Liver (tissue), 8 donors: ENCODE measurements at regions not wholly inside any gene's neighbourhood (a gene's known extent, or its start where the extent isn't known, plus 50 kb on each side); places are given as distances from the start of the nearest gene placed in this dataset.

Experiments
- DNase-seq: peaks from one replicate; pipeline ENCODE4 v3.0.0-alpha.2; 2017; ENCODE audit warnings: low spot score
- H3K27ac ChIP-seq, 2 donors: one replicate each; pipeline ENCODE4 v1.7.0; 2013; ENCODE audit warnings: inconsistent platforms in 2 of 2, low read length in 2 of 2, control low read depth in 1 of 2, low read depth in 1 of 2, mild to moderate bottlenecking in 1 of 2
- H3K27me3 ChIP-seq, 4 donors: one replicate each; pipeline versions ENCODE4 v1.6.1 to v1.7.0; 2013; ENCODE audit warnings: low read length in 3 of 4, inconsistent platforms in 1 of 4, mild to moderate bottlenecking in 1 of 4, moderate library complexity in 1 of 4; ENCODE audit not compliant: control insufficient read depth in 4 of 4, insufficient read depth in 4 of 4
- H3K36me3 ChIP-seq, 4 donors: one replicate each; pipeline versions ENCODE4 v1.6.1 to v1.7.0; 2013; ENCODE audit warnings: low read length in 3 of 4, mild to moderate bottlenecking in 3 of 4, low read depth in 1 of 4, moderate library complexity in 1 of 4; ENCODE audit not compliant: control insufficient read depth in 4 of 4, insufficient read depth in 3 of 4
- H3K4me1 ChIP-seq, 4 donors: one replicate each; pipeline versions ENCODE4 v1.6.1 to v1.7.0; 2013; ENCODE audit warnings: low read length in 3 of 4, mild to moderate bottlenecking in 3 of 4, moderate library complexity in 1 of 4; ENCODE audit not compliant: control insufficient read depth in 4 of 4, insufficient read depth in 4 of 4
- H3K4me3 ChIP-seq, 3 donors: one replicate each; pipeline versions ENCODE4 v1.6.1 to v1.7.0; 2013; ENCODE audit warnings: low read length in 3 of 3, control low read depth in 1 of 3, low read depth in 1 of 3, mild to moderate bottlenecking in 1 of 3
- H3K9ac ChIP-seq, 2 donors: one replicate each; pipeline ENCODE4 v1.7.0; 2013; ENCODE audit warnings: low read length in 2 of 2, mild to moderate bottlenecking in 2 of 2, moderate library complexity in 2 of 2, control low read depth in 1 of 2, low read depth in 1 of 2
- H3K9me3 ChIP-seq, 4 donors: one replicate each; pipeline versions ENCODE4 v1.6.1 to v1.7.0; 2013; ENCODE audit warnings: low read length in 3 of 4; ENCODE audit not compliant: control insufficient read depth in 4 of 4
- EGR1 ChIP-seq, 2 donors: IDR thresholded peaks; 2 replicates each; pipeline ENCODE4 v1.6.1; 2016 to 2018; ENCODE audit warnings: antibody characterized with exemption in 2 of 2, low read depth in 2 of 2
- FOXA2 ChIP-seq: IDR thresholded peaks from 2 replicates; pipeline ENCODE4 v1.6.1; 2016; ENCODE audit warnings: antibody characterized with exemption
- GABPA ChIP-seq, 2 donors: IDR thresholded peaks in 1 of 2; conservative IDR thresholded peaks in 1 of 2; 2 replicates each; pipeline ENCODE4 v1.6.1; 2016; ENCODE audit warnings: antibody characterized with exemption in 2 of 2, mild to moderate bottlenecking in 1 of 2, moderate library complexity in 1 of 2
- HNF4A ChIP-seq, 2 donors: conservative IDR thresholded peaks; 2 replicates each; pipeline ENCODE4 v1.6.1; 2016; ENCODE audit warnings: antibody characterized with exemption in 2 of 2, mild to moderate bottlenecking in 2 of 2
- HNF4G ChIP-seq: IDR thresholded peaks from 2 replicates; pipeline ENCODE4 v1.6.1; 2016; ENCODE audit warnings: antibody characterized with exemption
- NR2F2 ChIP-seq: IDR thresholded peaks from 2 replicates; pipeline ENCODE4 v1.6.1; 2016; ENCODE audit warnings: antibody characterized with exemption
- RAD21 ChIP-seq, 2 donors: IDR thresholded peaks; 2 replicates each; pipeline ENCODE4 v1.6.1; 2016; ENCODE audit warnings: antibody characterized with exemption in 2 of 2, mild to moderate bottlenecking in 2 of 2
- RXRA ChIP-seq, 2 donors: IDR thresholded peaks; 2 replicates each; pipeline ENCODE4 v1.6.1; 2017 to 2018; ENCODE audit warnings: antibody characterized with exemption in 2 of 2, mild to moderate bottlenecking in 1 of 2
- TAF1 ChIP-seq: conservative IDR thresholded peaks from 2 replicates; pipeline ENCODE4 v1.6.1; 2016; ENCODE audit warnings: antibody characterized with exemption, mild to moderate bottlenecking
- WGBS: extraction: QIAGEN DNeasy Blood & Tissue Kit; methylation state at CpG from one replicate; pipeline ENCODE4 v1.1.7; 2013; 5-methylcytosine and 5-hydroxymethylcytosine counted together
- TF ChIP-seq, protein P1 (sequence below): fragments of 150-350 bp; IDR thresholded peaks from 2 replicates; pipeline ENCODE4 v1.5.1; 2017; ENCODE audit warnings: improper control_type of control experiment, low read depth, low read length; ENCODE audit not compliant: missing input control
- TF ChIP-seq, protein P2 (sequence below): IDR thresholded peaks from 2 replicates; pipeline ENCODE4 v1.6.1; 2016; ENCODE audit warnings: antibody characterized with exemption, mild to moderate bottlenecking
- TF ChIP-seq, protein P3 (sequence below): IDR thresholded peaks from 2 replicates; pipeline ENCODE4 v1.6.1; 2016; ENCODE audit warnings: antibody characterized with exemption
- donor health status: healthy.
- donor health status: healthy.
- donor health status: healthy.
- donor health status: healthy.
- donor health status: healthy.

DNA sequence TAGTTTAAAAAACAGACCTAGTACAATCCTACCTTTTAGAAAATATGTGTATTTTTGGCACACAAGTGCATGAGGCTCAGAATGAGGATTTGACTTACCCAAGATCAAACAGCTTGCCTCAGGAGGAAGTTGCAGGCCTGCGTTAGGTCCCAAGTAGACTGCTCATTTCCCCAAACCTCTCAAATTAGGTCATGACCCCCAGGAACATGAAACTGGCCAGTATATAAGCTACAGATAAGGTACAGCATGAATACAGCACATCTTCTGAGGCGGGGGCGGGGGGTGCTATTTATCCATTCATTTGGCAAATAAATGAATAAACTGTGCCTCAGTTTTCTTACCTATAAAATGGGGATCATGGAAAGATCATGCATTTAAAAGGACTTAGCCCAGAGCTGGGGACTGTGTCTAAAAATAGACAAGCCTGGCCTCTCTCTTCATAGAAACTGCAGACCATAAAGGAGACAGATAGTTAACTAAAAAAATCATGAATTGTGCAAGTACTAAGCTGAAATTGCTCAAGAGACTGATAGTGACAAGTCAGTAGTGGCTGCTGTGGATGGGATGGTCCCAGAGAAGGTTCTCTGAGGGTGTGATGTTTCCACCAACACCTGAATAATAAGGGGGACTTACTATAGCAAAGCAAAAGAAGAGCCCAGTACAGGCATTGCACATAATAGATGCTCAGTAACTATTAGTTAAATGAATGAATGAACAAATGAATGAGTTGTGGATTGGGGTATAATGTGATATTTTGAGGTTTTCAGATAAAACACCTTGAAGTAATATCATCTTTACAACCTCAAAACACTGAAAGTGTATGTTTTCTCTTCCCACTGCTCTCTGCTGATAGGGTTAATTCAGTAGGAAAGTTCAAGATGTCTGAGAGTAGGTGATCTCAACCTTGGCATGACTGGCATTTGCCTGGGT, 258.5 kb upstream of the PROK2 start (continued):
- TF ChIP-seq, protein P1, sequence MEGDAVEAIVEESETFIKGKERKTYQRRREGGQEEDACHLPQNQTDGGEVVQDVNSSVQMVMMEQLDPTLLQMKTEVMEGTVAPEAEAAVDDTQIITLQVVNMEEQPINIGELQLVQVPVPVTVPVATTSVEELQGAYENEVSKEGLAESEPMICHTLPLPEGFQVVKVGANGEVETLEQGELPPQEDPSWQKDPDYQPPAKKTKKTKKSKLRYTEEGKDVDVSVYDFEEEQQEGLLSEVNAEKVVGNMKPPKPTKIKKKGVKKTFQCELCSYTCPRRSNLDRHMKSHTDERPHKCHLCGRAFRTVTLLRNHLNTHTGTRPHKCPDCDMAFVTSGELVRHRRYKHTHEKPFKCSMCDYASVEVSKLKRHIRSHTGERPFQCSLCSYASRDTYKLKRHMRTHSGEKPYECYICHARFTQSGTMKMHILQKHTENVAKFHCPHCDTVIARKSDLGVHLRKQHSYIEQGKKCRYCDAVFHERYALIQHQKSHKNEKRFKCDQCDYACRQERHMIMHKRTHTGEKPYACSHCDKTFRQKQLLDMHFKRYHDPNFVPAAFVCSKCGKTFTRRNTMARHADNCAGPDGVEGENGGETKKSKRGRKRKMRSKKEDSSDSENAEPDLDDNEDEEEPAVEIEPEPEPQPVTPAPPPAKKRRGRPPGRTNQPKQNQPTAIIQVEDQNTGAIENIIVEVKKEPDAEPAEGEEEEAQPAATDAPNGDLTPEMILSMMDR = no peak

DNA sequence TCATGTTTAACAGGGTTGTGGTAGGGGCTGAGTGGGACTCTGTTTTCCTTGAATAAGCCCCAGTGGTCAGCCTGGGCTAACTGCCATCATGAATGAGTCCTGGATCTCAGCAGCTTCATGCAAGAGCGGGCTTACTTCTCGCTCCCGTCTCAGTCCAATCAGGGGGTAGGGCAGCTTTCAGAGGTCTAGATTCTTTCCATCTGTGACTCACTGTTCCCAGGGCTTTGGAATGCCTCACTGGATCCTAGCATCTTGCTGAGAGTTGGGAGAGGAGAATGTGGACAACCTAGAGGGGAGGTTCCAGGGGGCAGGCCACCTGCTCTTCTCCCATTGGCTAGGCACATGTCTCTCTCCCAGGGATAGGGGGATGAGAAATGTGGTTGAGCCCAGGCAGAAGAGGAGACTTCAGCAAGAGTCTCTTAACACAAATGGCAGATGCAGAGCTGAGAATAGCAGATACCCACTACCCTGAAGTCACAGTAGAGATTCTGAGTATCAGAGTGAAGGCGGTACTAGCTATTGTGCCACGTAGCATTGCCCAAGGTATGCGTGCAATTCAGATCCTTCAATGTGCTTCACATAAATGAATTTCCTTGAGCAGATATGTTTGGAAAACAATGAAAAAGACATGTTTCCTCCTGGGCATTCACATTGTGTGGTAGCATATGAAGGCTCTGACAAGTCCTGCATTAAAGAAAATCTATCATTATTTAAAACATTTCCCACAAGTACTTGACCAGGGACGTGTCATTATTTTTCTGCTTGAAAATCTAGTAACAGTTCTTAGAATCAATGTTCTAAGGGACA, 257.7 kb upstream of the PROK2 start:
- no peaks in the 10 kb centered on the region for H3K4me1 ChIP-seq
- WGBS = 94% methylated on average over 7 of the region's 7 CpGs
- TF ChIP-seq FOXA2 = no peak
- TF ChIP-seq RXRA (IDR thresholded peaks at IDR 0.05) = no peak
- no peak for TF ChIP-seq RAD21 (IDR thresholded peaks at IDR 0.05)
- TF ChIP-seq EGR1 (IDR thresholded peaks at IDR 0.05; ENCODE audit: low read depth in 2 of 2) = no peak
- no peak for TF ChIP-seq HNF4A (conservative IDR thresholded peaks at IDR 0.05)
- TF ChIP-seq, protein P2, sequence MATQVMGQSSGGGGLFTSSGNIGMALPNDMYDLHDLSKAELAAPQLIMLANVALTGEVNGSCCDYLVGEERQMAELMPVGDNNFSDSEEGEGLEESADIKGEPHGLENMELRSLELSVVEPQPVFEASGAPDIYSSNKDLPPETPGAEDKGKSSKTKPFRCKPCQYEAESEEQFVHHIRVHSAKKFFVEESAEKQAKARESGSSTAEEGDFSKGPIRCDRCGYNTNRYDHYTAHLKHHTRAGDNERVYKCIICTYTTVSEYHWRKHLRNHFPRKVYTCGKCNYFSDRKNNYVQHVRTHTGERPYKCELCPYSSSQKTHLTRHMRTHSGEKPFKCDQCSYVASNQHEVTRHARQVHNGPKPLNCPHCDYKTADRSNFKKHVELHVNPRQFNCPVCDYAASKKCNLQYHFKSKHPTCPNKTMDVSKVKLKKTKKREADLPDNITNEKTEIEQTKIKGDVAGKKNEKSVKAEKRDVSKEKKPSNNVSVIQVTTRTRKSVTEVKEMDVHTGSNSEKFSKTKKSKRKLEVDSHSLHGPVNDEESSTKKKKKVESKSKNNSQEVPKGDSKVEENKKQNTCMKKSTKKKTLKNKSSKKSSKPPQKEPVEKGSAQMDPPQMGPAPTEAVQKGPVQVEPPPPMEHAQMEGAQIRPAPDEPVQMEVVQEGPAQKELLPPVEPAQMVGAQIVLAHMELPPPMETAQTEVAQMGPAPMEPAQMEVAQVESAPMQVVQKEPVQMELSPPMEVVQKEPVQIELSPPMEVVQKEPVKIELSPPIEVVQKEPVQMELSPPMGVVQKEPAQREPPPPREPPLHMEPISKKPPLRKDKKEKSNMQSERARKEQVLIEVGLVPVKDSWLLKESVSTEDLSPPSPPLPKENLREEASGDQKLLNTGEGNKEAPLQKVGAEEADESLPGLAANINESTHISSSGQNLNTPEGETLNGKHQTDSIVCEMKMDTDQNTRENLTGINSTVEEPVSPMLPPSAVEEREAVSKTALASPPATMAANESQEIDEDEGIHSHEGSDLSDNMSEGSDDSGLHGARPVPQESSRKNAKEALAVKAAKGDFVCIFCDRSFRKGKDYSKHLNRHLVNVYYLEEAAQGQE = no peak
- TF ChIP-seq HNF4G = no peak
- TF ChIP-seq NR2F2 = no peak
- TF ChIP-seq, protein P3, sequence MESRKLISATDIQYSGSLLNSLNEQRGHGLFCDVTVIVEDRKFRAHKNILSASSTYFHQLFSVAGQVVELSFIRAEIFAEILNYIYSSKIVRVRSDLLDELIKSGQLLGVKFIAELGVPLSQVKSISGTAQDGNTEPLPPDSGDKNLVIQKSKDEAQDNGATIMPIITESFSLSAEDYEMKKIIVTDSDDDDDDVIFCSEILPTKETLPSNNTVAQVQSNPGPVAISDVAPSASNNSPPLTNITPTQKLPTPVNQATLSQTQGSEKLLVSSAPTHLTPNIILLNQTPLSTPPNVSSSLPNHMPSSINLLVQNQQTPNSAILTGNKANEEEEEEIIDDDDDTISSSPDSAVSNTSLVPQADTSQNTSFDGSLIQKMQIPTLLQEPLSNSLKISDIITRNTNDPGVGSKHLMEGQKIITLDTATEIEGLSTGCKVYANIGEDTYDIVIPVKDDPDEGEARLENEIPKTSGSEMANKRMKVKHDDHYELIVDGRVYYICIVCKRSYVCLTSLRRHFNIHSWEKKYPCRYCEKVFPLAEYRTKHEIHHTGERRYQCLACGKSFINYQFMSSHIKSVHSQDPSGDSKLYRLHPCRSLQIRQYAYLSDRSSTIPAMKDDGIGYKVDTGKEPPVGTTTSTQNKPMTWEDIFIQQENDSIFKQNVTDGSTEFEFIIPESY = no peak
- TF ChIP-seq GABPA (IDR thresholded peaks at IDR 0.05 in 1 of 2, conservative IDR thresholded peaks at IDR 0.05 in 1 of 2) = no peak
- TF ChIP-seq TAF1 = no peak
- no peak overlapping the region for H3K4me3 ChIP-seq
- no peaks in the 10 kb centered on the region for H3K27me3 ChIP-seq
- no peaks in the 10 kb centered on the region for H3K36me3 ChIP-seq
- no peak overlapping the region for H3K27ac ChIP-seq
- no peaks in the 10 kb centered on the region for H3K9me3 ChIP-seq
- DNase-seq = no peak
- H3K9ac ChIP-seq = no peak overlapping the region
